GM12878 (cell line): ENCODE measurements at regions not wholly inside any gene's neighbourhood (a gene's known extent, or its start where the extent isn't known, plus 50 kb on each side); places are given as distances from the start of the nearest gene placed in this dataset.

Source experiments
- ASH2L ChIP-seq: fragments of 300-600, 200-600 bp; sonication (generic); IDR thresholded peaks from 2 replicates; pipeline ENCODE4 v1.6.1; 2017; ENCODE audit warnings: low read depth, mild to moderate bottlenecking, borderline replicate concordance
- EED ChIP-seq: sonication (generic); IDR thresholded peaks from 2 replicates; pipeline ENCODE4 v1.6.1; 2016; ENCODE audit warnings: antibody characterized with exemption, low read depth
- JUND ChIP-seq: IDR thresholded peaks from 2 replicates; pipeline ENCODE4 v1.6.1; 2012; ENCODE audit warnings: low read depth, mild to moderate bottlenecking, low read length, improper control_type of control experiment, moderate library complexity
- KAT2A ChIP-seq: conservative IDR thresholded peaks from 2 replicates; pipeline ENCODE4 v1.6.1; 2011; ENCODE audit warnings: low read depth, low read length; ENCODE audit not compliant: control insufficient read depth
- RELA ChIP-seq: fragments of 450-650 bp; IDR thresholded peaks from 2 replicates; pipeline ENCODE4 v1.8.0; 2014; ENCODE audit warnings: borderline replicate concordance; ENCODE audit not compliant: partially characterized antibody
- SREBF2 ChIP-seq: IDR thresholded peaks from 2 replicates; pipeline ENCODE4 v1.6.1; 2012; ENCODE audit warnings: mild to moderate bottlenecking, low read length
- TCF7 ChIP-seq: IDR thresholded peaks from 2 replicates; pipeline ENCODE4 v1.6.1; 2014; ENCODE audit warnings: antibody characterized with exemption, borderline replicate concordance
- TF ChIP-seq, protein P1 (sequence below): fragments of 450-650 bp; IDR thresholded peaks from 2 replicates; pipeline ENCODE4 v1.6.1; 2017; ENCODE audit warnings: mild to moderate bottlenecking, moderate library complexity
- TF ChIP-seq, protein P2 (sequence below): fragments of 450-650 bp; IDR thresholded peaks from 2 replicates; pipeline ENCODE4 v1.6.1; 2016; ENCODE audit warnings: mild to moderate bottlenecking
- TF ChIP-seq, protein P3 (sequence below): fragments of 450-650 bp; conservative IDR thresholded peaks from 2 replicates; pipeline ENCODE4 v1.6.1; 2017; ENCODE audit warnings: mild to moderate bottlenecking, moderate library complexity

- TF ChIP-seq, protein P1, sequence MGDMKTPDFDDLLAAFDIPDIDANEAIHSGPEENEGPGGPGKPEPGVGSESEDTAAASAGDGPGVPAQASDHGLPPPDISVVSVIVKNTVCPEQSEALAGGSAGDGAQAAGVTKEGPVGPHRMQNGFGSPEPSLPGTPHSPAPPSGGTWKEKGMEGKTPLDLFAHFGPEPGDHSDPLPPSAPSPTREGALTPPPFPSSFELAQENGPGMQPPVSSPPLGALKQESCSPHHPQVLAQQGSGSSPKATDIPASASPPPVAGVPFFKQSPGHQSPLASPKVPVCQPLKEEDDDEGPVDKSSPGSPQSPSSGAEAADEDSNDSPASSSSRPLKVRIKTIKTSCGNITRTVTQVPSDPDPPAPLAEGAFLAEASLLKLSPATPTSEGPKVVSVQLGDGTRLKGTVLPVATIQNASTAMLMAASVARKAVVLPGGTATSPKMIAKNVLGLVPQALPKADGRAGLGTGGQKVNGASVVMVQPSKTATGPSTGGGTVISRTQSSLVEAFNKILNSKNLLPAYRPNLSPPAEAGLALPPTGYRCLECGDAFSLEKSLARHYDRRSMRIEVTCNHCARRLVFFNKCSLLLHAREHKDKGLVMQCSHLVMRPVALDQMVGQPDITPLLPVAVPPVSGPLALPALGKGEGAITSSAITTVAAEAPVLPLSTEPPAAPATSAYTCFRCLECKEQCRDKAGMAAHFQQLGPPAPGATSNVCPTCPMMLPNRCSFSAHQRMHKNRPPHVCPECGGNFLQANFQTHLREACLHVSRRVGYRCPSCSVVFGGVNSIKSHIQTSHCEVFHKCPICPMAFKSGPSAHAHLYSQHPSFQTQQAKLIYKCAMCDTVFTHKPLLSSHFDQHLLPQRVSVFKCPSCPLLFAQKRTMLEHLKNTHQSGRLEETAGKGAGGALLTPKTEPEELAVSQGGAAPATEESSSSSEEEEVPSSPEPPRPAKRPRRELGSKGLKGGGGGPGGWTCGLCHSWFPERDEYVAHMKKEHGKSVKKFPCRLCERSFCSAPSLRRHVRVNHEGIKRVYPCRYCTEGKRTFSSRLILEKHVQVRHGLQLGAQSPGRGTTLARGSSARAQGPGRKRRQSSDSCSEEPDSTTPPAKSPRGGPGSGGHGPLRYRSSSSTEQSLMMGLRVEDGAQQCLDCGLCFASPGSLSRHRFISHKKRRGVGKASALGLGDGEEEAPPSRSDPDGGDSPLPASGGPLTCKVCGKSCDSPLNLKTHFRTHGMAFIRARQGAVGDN: no peak
- no peak for TF ChIP-seq EED
- TF ChIP-seq SREBF2: no peak
- no peak for TF ChIP-seq ASH2L
- TF ChIP-seq TCF7: no peak
- no peak for TF ChIP-seq JUND
- no peak for TF ChIP-seq KAT2A
- TF ChIP-seq RELA: no peak
- TF ChIP-seq, protein P2, sequence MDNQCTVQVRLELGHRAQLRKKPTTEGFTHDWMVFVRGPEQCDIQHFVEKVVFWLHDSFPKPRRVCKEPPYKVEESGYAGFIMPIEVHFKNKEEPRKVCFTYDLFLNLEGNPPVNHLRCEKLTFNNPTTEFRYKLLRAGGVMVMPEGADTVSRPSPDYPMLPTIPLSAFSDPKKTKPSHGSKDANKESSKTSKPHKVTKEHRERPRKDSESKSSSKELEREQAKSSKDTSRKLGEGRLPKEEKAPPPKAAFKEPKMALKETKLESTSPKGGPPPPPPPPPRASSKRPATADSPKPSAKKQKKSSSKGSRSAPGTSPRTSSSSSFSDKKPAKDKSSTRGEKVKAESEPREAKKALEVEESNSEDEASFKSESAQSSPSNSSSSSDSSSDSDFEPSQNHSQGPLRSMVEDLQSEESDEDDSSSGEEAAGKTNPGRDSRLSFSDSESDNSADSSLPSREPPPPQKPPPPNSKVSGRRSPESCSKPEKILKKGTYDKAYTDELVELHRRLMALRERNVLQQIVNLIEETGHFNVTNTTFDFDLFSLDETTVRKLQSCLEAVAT: no peak
- TF ChIP-seq, protein P3, sequence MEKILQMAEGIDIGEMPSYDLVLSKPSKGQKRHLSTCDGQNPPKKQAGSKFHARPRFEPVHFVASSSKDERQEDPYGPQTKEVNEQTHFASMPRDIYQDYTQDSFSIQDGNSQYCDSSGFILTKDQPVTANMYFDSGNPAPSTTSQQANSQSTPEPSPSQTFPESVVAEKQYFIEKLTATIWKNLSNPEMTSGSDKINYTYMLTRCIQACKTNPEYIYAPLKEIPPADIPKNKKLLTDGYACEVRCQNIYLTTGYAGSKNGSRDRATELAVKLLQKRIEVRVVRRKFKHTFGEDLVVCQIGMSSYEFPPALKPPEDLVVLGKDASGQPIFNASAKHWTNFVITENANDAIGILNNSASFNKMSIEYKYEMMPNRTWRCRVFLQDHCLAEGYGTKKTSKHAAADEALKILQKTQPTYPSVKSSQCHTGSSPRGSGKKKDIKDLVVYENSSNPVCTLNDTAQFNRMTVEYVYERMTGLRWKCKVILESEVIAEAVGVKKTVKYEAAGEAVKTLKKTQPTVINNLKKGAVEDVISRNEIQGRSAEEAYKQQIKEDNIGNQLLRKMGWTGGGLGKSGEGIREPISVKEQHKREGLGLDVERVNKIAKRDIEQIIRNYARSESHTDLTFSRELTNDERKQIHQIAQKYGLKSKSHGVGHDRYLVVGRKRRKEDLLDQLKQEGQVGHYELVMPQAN: no peak
Measured at GRCh38 chr10:129199826-129200225, 267.2 kb upstream of the MGMT start (continued).
